ENCODE measurements at regions not wholly inside any gene's neighbourhood (a gene's known extent, or its start where the extent isn't known, plus 50 kb on each side); places are given as distances from the start of the nearest gene placed in this dataset.

DNA sequence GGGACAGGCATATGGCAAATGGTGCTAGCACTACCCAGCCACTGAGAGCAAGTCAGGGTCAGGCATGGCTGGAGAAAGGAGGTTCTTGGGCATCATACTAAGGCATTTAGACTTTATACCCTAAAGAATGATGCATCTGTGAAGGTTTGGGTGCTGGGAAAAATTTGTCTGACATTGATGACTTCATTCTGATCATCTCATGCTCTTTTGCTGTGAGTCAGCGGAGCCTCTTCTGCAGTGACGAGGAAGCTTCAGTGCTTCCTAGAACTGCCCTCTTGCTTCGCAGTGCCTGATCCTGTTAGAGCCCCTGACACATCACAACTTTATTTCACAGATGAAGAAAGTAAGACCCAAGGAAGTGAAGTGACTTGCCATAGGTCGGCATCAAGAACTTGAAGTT lies 266.6 kb upstream of the GAS1 start:
- Histone ChIP-seq H3K4me3 (ENCODE audit: low read length) (no peak overlapping the region), H3K27ac (ENCODE audit: low read length) (no peak overlapping the region), H3K4me1 (ENCODE audit: control insufficient read depth, insufficient read depth, low read length) (no peaks in the 10 kb centered on the region), H3K36me3 (ENCODE audit: control insufficient read depth, insufficient read depth, low read length) (no peaks in the 10 kb centered on the region), H3K9me3 (ENCODE audit: control insufficient read depth, insufficient read depth, low read length) (no peaks in the 10 kb centered on the region), H3K27me3 (ENCODE audit: control insufficient read depth, insufficient read depth, low read length) (no peaks in the 10 kb centered on the region)
- H3K36me3 Mint-ChIP-seq = no peaks in the 10 kb centered on the region
- intact Hi-C loops (cut with micrococcal nuclease) = no loop called here
- ATAC-seq = no peak
- H3K27ac Mint-ChIP-seq = no peak overlapping the region
- H3K4me1 Mint-ChIP-seq = no peaks in the 10 kb centered on the region
- no peak for DNase-seq
- H3K9me3 Mint-ChIP-seq = no peaks in the 10 kb centered on the region
- TF ChIP-seq, protein P1, sequence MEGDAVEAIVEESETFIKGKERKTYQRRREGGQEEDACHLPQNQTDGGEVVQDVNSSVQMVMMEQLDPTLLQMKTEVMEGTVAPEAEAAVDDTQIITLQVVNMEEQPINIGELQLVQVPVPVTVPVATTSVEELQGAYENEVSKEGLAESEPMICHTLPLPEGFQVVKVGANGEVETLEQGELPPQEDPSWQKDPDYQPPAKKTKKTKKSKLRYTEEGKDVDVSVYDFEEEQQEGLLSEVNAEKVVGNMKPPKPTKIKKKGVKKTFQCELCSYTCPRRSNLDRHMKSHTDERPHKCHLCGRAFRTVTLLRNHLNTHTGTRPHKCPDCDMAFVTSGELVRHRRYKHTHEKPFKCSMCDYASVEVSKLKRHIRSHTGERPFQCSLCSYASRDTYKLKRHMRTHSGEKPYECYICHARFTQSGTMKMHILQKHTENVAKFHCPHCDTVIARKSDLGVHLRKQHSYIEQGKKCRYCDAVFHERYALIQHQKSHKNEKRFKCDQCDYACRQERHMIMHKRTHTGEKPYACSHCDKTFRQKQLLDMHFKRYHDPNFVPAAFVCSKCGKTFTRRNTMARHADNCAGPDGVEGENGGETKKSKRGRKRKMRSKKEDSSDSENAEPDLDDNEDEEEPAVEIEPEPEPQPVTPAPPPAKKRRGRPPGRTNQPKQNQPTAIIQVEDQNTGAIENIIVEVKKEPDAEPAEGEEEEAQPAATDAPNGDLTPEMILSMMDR (IDR thresholded peaks at IDR 0.05) = no peak
- peaks cover 13 to 57% of the 10 kb centered on the region in 2 donors for H3K27me3 Mint-ChIP-seq (ENCODE audit: low read depth in 2 of 2)
- WGBS (ENCODE audit: insufficient coverage) = 80% methylated on average over 4 of the region's 4 CpGs
- H3K4me3 Mint-ChIP-seq = no peak overlapping the region

DNA sequence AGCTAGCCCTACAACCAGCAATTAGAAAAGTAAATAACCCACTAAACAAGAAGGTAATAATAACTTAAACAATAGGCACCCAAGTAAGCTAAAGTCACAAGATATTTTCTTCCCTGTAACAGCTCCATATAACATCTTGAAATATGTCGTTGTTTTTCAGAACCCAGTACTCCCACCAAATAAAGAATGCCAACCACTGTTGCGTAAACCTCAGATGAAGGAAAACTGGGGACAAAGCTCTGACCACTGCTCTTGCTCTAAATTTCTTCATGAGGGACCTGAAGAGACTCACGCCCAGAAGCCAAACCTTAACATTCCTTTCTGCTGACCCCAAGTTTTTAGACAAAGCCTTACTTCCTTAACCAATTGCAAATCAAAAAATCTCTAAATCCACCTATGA lies 267.7 kb upstream of the GAS1 start:
- H3K4me3 ChIP-seq (ENCODE audit: low read length) = no peak overlapping the region
- no peak overlapping the region for H3K27ac ChIP-seq (ENCODE audit: low read length)
- 93% methylated on average over 3 of the region's 3 CpGs for WGBS (ENCODE audit: insufficient coverage)
- no peak overlapping the region for H3K27ac Mint-ChIP-seq
- H3K4me1 ChIP-seq (ENCODE audit: control insufficient read depth, insufficient read depth, low read length) = no peaks in the 10 kb centered on the region
- peaks cover 15 to 59% of the 10 kb centered on the region in 2 donors for H3K27me3 Mint-ChIP-seq (ENCODE audit: low read depth in 2 of 2)
- no peak overlapping the region for H3K4me3 Mint-ChIP-seq
- no peaks in the 10 kb centered on the region for H3K4me1 Mint-ChIP-seq
- ATAC-seq = no peak
- no peaks in the 10 kb centered on the region for H3K36me3 Mint-ChIP-seq
- no peaks in the 10 kb centered on the region for H3K27me3 ChIP-seq (ENCODE audit: control insufficient read depth, insufficient read depth, low read length)
- TF ChIP-seq, protein P1 (IDR thresholded peaks at IDR 0.05) = no peak
- H3K36me3 ChIP-seq (ENCODE audit: control insufficient read depth, insufficient read depth, low read length) = no peaks in the 10 kb centered on the region
- intact Hi-C loops (cut with micrococcal nuclease) = no loop called here
- no peaks in the 10 kb centered on the region for H3K9me3 Mint-ChIP-seq
- DNase-seq = no peak
- no peaks in the 10 kb centered on the region for H3K9me3 ChIP-seq (ENCODE audit: control insufficient read depth, insufficient read depth, low read length)

DNA sequence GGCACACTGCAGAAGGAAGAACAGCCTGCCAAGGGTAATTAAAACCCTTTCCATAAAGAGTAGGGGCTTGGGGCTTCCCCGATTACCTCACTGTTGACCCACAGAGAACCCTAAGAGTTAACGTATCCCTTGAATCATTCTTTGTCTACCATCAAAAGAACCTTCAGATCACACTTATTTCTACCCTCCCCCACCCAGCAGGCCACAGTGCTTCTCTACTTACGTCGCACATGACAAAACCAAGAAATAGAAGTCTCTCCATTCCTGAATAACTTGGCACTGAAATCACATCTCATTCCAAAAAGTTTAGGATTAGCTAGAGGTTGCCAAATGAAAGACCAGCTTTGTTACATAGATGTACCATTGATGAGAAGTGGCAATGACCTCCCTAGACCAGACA lies 268.7 kb upstream of the GAS1 start:
- H3K36me3 Mint-ChIP-seq = no peaks in the 10 kb centered on the region
- ATAC-seq (no peak), DNase-seq (no peak)
- Histone ChIP-seq H3K4me1 (ENCODE audit: control insufficient read depth, insufficient read depth, low read length) (no peaks in the 10 kb centered on the region), H3K4me3 (ENCODE audit: low read length) (no peak overlapping the region), H3K27ac (ENCODE audit: low read length) (no peak overlapping the region), H3K9me3 (ENCODE audit: control insufficient read depth, insufficient read depth, low read length) (no peaks in the 10 kb centered on the region), H3K27me3 (ENCODE audit: control insufficient read depth, insufficient read depth, low read length) (no peaks in the 10 kb centered on the region), H3K36me3 (ENCODE audit: control insufficient read depth, insufficient read depth, low read length) (no peaks in the 10 kb centered on the region)
- no peak overlapping the region for H3K27ac Mint-ChIP-seq
- TF ChIP-seq, protein P1 (IDR thresholded peaks at IDR 0.05) = no peak
- H3K9me3 Mint-ChIP-seq = no peaks in the 10 kb centered on the region
- H3K4me1 Mint-ChIP-seq = no peaks in the 10 kb centered on the region
- peaks cover 15 to 59% of the 10 kb centered on the region in 2 donors for H3K27me3 Mint-ChIP-seq (ENCODE audit: low read depth in 2 of 2)
- 79% methylated on average over 4 of the region's 4 CpGs for WGBS (ENCODE audit: insufficient coverage)
- intact Hi-C loops (cut with micrococcal nuclease) = no loop called here
- no peak overlapping the region for H3K4me3 Mint-ChIP-seq

DNA sequence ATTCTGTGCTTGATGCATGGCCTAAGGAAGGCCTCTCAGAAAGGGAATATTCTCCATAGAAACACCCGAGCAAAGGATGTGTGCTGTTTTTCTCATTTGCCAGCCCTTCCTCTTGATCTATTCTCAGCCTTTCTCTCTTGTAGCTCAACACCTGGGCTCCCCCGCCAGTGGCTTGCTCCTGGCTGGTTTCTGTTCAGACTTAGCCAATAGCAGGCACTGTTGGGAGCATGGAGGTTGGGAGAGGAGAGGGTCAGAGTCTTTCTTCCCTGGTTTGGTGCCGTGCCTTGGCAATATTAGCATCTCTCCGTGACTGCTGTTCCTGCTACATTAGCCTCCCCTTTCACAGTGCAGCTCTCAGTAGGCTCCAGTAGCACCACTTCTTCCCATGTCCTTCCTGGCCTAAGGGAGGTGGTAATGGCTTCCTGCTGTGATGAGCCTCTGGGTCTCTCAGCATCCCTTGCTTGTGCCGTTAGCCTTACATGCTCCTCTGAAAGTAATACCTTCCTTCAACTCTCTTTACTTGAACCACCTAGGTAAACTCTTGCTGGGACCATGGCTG lies 269.7 kb upstream of the GAS1 start:
- H3K4me3 Mint-ChIP-seq = no peak overlapping the region
- H3K27me3 Mint-ChIP-seq (ENCODE audit: low read depth in 2 of 2) = peaks cover 18 to 63% of the 10 kb centered on the region in 2 donors
- no peak for DNase-seq
- H3K4me3 ChIP-seq (ENCODE audit: low read length) = no peak overlapping the region
- H3K9me3 ChIP-seq (ENCODE audit: control insufficient read depth, insufficient read depth, low read length) = no peaks in the 10 kb centered on the region
- H3K27me3 ChIP-seq (ENCODE audit: control insufficient read depth, insufficient read depth, low read length) = no peaks in the 10 kb centered on the region
- H3K36me3 ChIP-seq (ENCODE audit: control insufficient read depth, insufficient read depth, low read length) = no peaks in the 10 kb centered on the region
- H3K9me3 Mint-ChIP-seq = no peaks in the 10 kb centered on the region
- H3K36me3 Mint-ChIP-seq = no peaks in the 10 kb centered on the region
- H3K27ac Mint-ChIP-seq = no peak overlapping the region
- TF ChIP-seq, protein P1 (IDR thresholded peaks at IDR 0.05) = no peak
- H3K4me1 ChIP-seq (ENCODE audit: control insufficient read depth, insufficient read depth, low read length) = no peaks in the 10 kb centered on the region
- no peaks in the 10 kb centered on the region for H3K4me1 Mint-ChIP-seq
- ATAC-seq = peak in 1 of 3 donors; percentile 35
- H3K27ac ChIP-seq (ENCODE audit: low read length) = no peak overlapping the region
- intact Hi-C loops (cut with micrococcal nuclease) = no loop called here
- WGBS (ENCODE audit: insufficient coverage) = 80% methylated on average over 5 of the region's 5 CpGs
